ENCODE measurements at regions not wholly inside any gene's neighbourhood (a gene's known extent, or its start where the extent isn't known, plus 50 kb on each side); places are given as distances from the start of the nearest gene placed in this dataset.

DNA sequence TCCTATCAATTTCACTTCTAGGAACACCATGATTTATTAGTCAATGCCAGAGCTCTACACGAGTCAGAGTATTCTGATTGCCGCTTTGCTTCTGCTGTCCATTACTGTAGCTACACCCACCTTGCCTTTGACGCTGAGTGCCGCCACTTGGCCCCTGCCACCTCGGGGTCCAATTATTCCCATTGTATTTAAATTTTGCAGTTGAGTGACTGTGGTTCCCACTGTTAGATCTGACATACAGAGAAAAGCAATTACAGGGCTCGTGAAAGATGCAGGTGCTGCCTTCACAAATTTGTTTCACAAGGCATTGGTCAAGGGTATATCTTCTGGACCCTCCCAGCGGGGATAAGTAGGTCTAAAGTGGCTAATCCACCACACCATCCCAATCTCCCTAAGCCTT, 428.9 kb downstream of the SIPA1L2 start:
- BruUV-seq (replicated peaks) = no TSS peak

DNA sequence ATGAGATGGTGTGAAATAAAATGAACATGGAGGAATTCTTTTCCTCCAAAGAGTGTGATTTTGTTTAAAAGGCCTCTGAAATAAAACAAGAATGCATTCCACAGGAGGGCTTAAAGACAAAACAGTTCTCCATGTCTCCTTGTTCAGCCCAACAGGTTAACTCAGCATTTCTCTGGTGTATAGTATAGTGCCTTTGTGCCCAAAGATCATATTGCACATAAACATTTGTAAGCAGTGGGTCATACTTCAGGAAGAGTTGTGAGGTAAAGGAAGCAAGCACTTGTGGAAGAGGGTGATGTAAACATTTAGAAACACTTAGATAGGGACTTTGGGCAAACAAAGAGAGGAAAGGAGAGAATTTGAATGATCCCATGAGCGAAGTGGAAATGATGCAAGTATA, 433.9 kb downstream of the SIPA1L2 start:
- intact Hi-C loops (cut with micrococcal nuclease) = no loop called here
- no peaks in the 10 kb centered on the region for H3K27me3 Mint-ChIP-seq (ENCODE audit: insufficient read depth, unreplicated experiment)
- no peak overlapping the region for H3K27ac Mint-ChIP-seq (ENCODE audit: low read depth, unreplicated experiment)
- no peaks in the 10 kb centered on the region for H3K36me3 Mint-ChIP-seq (ENCODE audit: insufficient read depth, unreplicated experiment)
- TF ChIP-seq, protein P1, sequence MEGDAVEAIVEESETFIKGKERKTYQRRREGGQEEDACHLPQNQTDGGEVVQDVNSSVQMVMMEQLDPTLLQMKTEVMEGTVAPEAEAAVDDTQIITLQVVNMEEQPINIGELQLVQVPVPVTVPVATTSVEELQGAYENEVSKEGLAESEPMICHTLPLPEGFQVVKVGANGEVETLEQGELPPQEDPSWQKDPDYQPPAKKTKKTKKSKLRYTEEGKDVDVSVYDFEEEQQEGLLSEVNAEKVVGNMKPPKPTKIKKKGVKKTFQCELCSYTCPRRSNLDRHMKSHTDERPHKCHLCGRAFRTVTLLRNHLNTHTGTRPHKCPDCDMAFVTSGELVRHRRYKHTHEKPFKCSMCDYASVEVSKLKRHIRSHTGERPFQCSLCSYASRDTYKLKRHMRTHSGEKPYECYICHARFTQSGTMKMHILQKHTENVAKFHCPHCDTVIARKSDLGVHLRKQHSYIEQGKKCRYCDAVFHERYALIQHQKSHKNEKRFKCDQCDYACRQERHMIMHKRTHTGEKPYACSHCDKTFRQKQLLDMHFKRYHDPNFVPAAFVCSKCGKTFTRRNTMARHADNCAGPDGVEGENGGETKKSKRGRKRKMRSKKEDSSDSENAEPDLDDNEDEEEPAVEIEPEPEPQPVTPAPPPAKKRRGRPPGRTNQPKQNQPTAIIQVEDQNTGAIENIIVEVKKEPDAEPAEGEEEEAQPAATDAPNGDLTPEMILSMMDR (IDR thresholded peaks at IDR 0.05; ENCODE audit: unreplicated experiment) = no peak
- peaks cover 9% of the 10 kb centered on the region for H3K4me1 Mint-ChIP-seq (ENCODE audit: insufficient read depth, unreplicated experiment)
- no peak overlapping the region for H3K4me3 Mint-ChIP-seq (ENCODE audit: unreplicated experiment)
- no peak for DNase-seq (ENCODE audit: unreplicated experiment)
- peaks cover 3% of the 10 kb centered on the region for H3K9me3 Mint-ChIP-seq (ENCODE audit: unreplicated experiment)
- ChIA-PET POLR2A (no interaction called here), CTCF (interaction anchor here (0.6 kb wide), 2 partner anchors 838 to 1040 kb away, joined by 3 to 4 read pairs; no protein-coding TSS in a partner anchor)
- no TSS peak for BruUV-seq (replicated peaks)

More for the DNA sequence above, 428.9 kb downstream of the SIPA1L2 start:
- DNase-seq (ENCODE audit: unreplicated experiment) = no peak
- H3K36me3 Mint-ChIP-seq (ENCODE audit: insufficient read depth, unreplicated experiment) = no peaks in the 10 kb centered on the region
- H3K4me3 Mint-ChIP-seq (ENCODE audit: unreplicated experiment) = no peak overlapping the region
- intact Hi-C loops (cut with micrococcal nuclease) = no loop called here
- no peaks in the 10 kb centered on the region for H3K27me3 Mint-ChIP-seq (ENCODE audit: insufficient read depth, unreplicated experiment)
- CTCF ChIA-PET = interaction anchor here (0.6 to 1.4 kb wide), 2 partner anchors 10 to 32 kb away, joined by 3 to 4 read pairs; no protein-coding TSS in a partner anchor
- H3K4me1 Mint-ChIP-seq (ENCODE audit: insufficient read depth, unreplicated experiment) = no peaks in the 10 kb centered on the region
- H3K27ac Mint-ChIP-seq (ENCODE audit: low read depth, unreplicated experiment) = no peak overlapping the region
- H3K9me3 Mint-ChIP-seq (ENCODE audit: unreplicated experiment) = peaks cover 27% of the 10 kb centered on the region
- TF ChIP-seq, protein P1 (IDR thresholded peaks at IDR 0.05; ENCODE audit: unreplicated experiment) = no peak
- POLR2A ChIA-PET = interaction anchor here (0.6 kb wide), 1 partner anchor 337 kb away, joined by 3 read pairs; no protein-coding TSS in a partner anchor

DNA sequence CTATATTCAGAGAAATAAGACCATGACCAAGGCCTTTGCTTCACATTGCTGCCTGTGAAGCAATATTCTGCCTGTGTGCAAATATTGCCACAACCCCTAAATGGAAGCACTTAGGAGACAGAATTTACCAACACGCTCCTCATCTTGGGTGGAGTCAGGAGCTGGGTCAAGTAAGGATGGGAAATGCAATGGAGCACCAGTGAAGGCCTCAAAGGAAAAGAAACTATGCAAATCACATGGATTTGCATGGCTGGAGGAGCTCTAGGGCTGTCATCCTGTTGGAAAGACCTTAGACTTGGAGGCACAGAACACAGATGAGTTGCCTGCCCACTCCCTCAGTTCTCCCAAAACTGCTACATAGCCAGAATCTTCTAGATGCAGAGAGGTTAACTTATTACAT, 435.5 kb downstream of the SIPA1L2 start:
- POLR2A ChIA-PET = no interaction called here
- intact Hi-C loops (cut with micrococcal nuclease) = no loop called here
- DNase-seq (ENCODE audit: unreplicated experiment) = no peak
- Mint-ChIP-seq H3K9me3 (ENCODE audit: unreplicated experiment) (no peaks in the 10 kb centered on the region), H3K27ac (ENCODE audit: low read depth, unreplicated experiment) (no peak overlapping the region), H3K36me3 (ENCODE audit: insufficient read depth, unreplicated experiment) (no peaks in the 10 kb centered on the region), H3K4me3 (ENCODE audit: unreplicated experiment) (no peak overlapping the region), H3K4me1 (ENCODE audit: insufficient read depth, unreplicated experiment) (peaks cover 9% of the 10 kb centered on the region), H3K27me3 (ENCODE audit: insufficient read depth, unreplicated experiment) (no peaks in the 10 kb centered on the region)
- CTCF ChIA-PET = interaction anchor here (0.5 kb wide), 1 partner anchor 113 kb away, joined by 4 read pairs; no protein-coding TSS in a partner anchor
- no TSS peak for BruUV-seq (replicated peaks)
- TF ChIP-seq, protein P1 (IDR thresholded peaks at IDR 0.05; ENCODE audit: unreplicated experiment) = no peak

DNA sequence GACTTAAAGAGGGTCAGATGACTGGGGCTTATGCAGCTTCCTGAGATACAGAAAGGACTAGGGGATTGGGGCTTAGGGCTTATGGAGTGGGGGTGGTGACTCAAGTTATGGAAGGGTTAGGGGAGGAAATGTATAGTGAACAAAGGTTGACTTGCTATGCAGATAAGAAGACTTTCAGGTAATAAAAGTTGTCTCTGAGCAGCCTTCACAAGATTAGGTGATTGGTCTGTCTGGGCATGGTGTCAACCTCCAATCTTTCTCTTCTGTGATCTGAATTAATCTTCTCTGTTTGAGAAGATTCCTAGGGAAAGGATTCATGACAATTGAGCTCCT, 436.5 kb downstream of the SIPA1L2 start:
- no peak overlapping the region for H3K4me3 Mint-ChIP-seq (ENCODE audit: unreplicated experiment)

More for the DNA sequence above, 436.5 kb downstream of the SIPA1L2 start:
- Mint-ChIP-seq H3K27me3 (ENCODE audit: insufficient read depth, unreplicated experiment) (no peaks in the 10 kb centered on the region), H3K9me3 (ENCODE audit: unreplicated experiment) (no peaks in the 10 kb centered on the region), H3K36me3 (ENCODE audit: insufficient read depth, unreplicated experiment) (no peaks in the 10 kb centered on the region), H3K4me1 (ENCODE audit: insufficient read depth, unreplicated experiment) (peaks cover 9% of the 10 kb centered on the region), H3K27ac (ENCODE audit: low read depth, unreplicated experiment) (no peak overlapping the region)
- BruUV-seq (replicated peaks) = no TSS peak
- DNase-seq (ENCODE audit: unreplicated experiment) = no peak
- TF ChIP-seq, protein P1 (IDR thresholded peaks at IDR 0.05; ENCODE audit: unreplicated experiment) = no peak
- CTCF ChIA-PET = interaction anchor here (0.5 to 1.1 kb wide), 3 partner anchors 24 to 393 kb away, joined by 3 to 4 read pairs (median 4); no protein-coding TSS in a partner anchor
- intact Hi-C loops (cut with micrococcal nuclease) = no loop called here
- POLR2A ChIA-PET = interaction anchor here (0.5 to 1.3 kb wide), 4 partner anchors 29 to 286 kb away, joined by 3 to 4 read pairs (median 4); no protein-coding TSS in a partner anchor

Measured in MCF 10A (cell line).